GM23248 (cell line): ENCODE measurements at regions not wholly inside any gene's neighbourhood (a gene's known extent, or its start where the extent isn't known, plus 50 kb on each side); places are given as distances from the start of the nearest gene placed in this dataset.

ENCODE experiments used
- DNase-seq: peaks from one replicate; pipeline ENCODE4 v3.0.0-alpha.2; 2015
- H2AFZ ChIP-seq: fragments of 200-600 bp; sonication (generic); 2 replicates; pipeline ENCODE4 v1.6.1; 2016; ENCODE audit warnings: antibody characterized with exemption
- H3F3A ChIP-seq: fragments of 200-600 bp; sonication (generic); 2 replicates; pipeline ENCODE4 v1.6.1; 2016; ENCODE audit warnings: mild to moderate bottlenecking, antibody characterized with exemption, mixed run types; ENCODE audit not compliant: insufficient read depth
- H3K27ac ChIP-seq: fragments of 200-600 bp; sonication (generic); 2 replicates; pipeline ENCODE4 v1.5.1; 2016; ENCODE audit warnings: mild to moderate bottlenecking
- H3K27me3 ChIP-seq: fragments of 200-600 bp; sonication (generic); replicated peaks from 2 replicates; pipeline ENCODE4 v1.6.1; 2016; ENCODE audit warnings: mild to moderate bottlenecking; ENCODE audit not compliant: insufficient read depth
- H3K36me3 ChIP-seq: fragments of 200-600 bp; sonication (generic); 2 replicates; pipeline ENCODE4 v1.6.1; 2016; ENCODE audit warnings: low read depth, mild to moderate bottlenecking
- H3K4me1 ChIP-seq: fragments of 200-600 bp; sonication (generic); 2 replicates; pipeline ENCODE4 v1.6.1; 2016; ENCODE audit warnings: mild to moderate bottlenecking; ENCODE audit not compliant: insufficient read depth
- H3K4me2 ChIP-seq: fragments of 200-600 bp; sonication (generic); one replicate; pipeline ENCODE4 v1.6.1; 2016; ENCODE audit warnings: mild to moderate bottlenecking; ENCODE audit not compliant: unreplicated experiment
- H3K4me3 ChIP-seq: fragments of 200-600 bp; sonication (generic); 2 replicates; pipeline ENCODE4 v1.5.1; 2016; ENCODE audit warnings: mild to moderate bottlenecking
- H3K79me2 ChIP-seq: fragments of 200-600 bp; sonication (generic); 2 replicates; pipeline ENCODE4 v1.6.1; 2016; ENCODE audit warnings: mild to moderate bottlenecking; ENCODE audit not compliant: insufficient read depth
- H3K9ac ChIP-seq: fragments of 200-600 bp; sonication (generic); 2 replicates; pipeline ENCODE4 v1.6.1; 2016; ENCODE audit warnings: mild to moderate bottlenecking
- H3K9me2 ChIP-seq: fragments of 200-600 bp; sonication (generic); 2 replicates; pipeline ENCODE4 v1.6.1; 2016; ENCODE audit warnings: mixed run types, mild to moderate bottlenecking, moderate library complexity; ENCODE audit not compliant: insufficient read depth
- H3K9me3 ChIP-seq: fragments of 200-600 bp; sonication (generic); one replicate; pipeline ENCODE4 v1.6.1; 2017; ENCODE audit warnings: low read depth
- H4K20me1 ChIP-seq: fragments of 200-600 bp; sonication (generic); 2 replicates; pipeline ENCODE4 v1.6.0; 2016; ENCODE audit not compliant: insufficient read depth
- EZH2 ChIP-seq: fragments of 200-600 bp; sonication (generic); IDR thresholded peaks from 2 replicates; pipeline ENCODE4 v1.6.1; 2018; ENCODE audit warnings: antibody characterized with exemption, mild to moderate bottlenecking; ENCODE audit not compliant: insufficient read depth, poor library complexity, severe bottlenecking
- EZH2phosphoT487 ChIP-seq: fragments of 200-600 bp; sonication (generic); IDR thresholded peaks from 2 replicates; pipeline ENCODE4 v1.6.1; 2018; ENCODE audit warnings: antibody characterized with exemption, moderate library complexity, mild to moderate bottlenecking, low read depth; ENCODE audit not compliant: insufficient read depth
- whole genome bisulfite sequencing, 2 experiments: methylation state at CpG; one replicate each; pipeline ENCODE4 v1.1.6; 2015 to 2017; ENCODE audit warnings: low lambda C conversion rate in 2 of 2, low coverage in 1 of 2; ENCODE audit errors: missing lambda C conversion rate in 2 of 2; 5-methylcytosine and 5-hydroxymethylcytosine counted together
- in situ Hi-C: fragments of 300-500 bp; cut with MboI; formaldehyde crosslinking; loops from 2 replicates; pipeline ENCODE4 v1.15.0; 2020

GRCh38 chr7:45252857-45253256 lies 95.3 kb downstream of the RAMP3 start:
- Histone ChIP-seq H3K4me3 (no peak overlapping the region), H3K9me2 (no peaks in the 10 kb centered on the region), H3K79me2 (no peaks in the 10 kb centered on the region), H3K4me2 (no peak overlapping the region), H3K27ac (no peak overlapping the region), H3K27me3 (peaks cover 36% of the 10 kb centered on the region), H3K36me3 (no peaks in the 10 kb centered on the region), H2AFZ (no peak overlapping the region), H3K4me1 (no peaks in the 10 kb centered on the region), H3F3A (no peaks in the 10 kb centered on the region), H3K9ac (no peak overlapping the region), H4K20me1 (no peaks in the 10 kb centered on the region), H3K9me3 (no peaks in the 10 kb centered on the region)
- no peak for DNase-seq
- no peak for TF ChIP-seq EZH2phosphoT487
- TF ChIP-seq EZH2: no peak
- in situ Hi-C loops: loop anchor here (10.0 kb wide), 1 partner anchor 98 kb away; the partner anchor contains the start of gene RAMP3

- no peaks in the 10 kb centered on the region for H3K79me2 ChIP-seq
- no peak for DNase-seq
- no peak overlapping the region for H3K27ac ChIP-seq
- H3K27me3 ChIP-seq: peaks cover 34% of the 10 kb centered on the region
- in situ Hi-C loops: loop anchor here (10.0 kb wide), 1 partner anchor 99 kb away; the partner anchor contains the start of gene RAMP3
- TF ChIP-seq EZH2phosphoT487 (no peak), EZH2 (no peak)
- H3K4me3 ChIP-seq: no peak overlapping the region
- no peaks in the 10 kb centered on the region for H4K20me1 ChIP-seq
- no peak overlapping the region for H3K4me2 ChIP-seq
- no peaks in the 10 kb centered on the region for H3K9me2 ChIP-seq
- H3K9me3 ChIP-seq: no peaks in the 10 kb centered on the region
- no peaks in the 10 kb centered on the region for H3K4me1 ChIP-seq
- H3K36me3 ChIP-seq: no peaks in the 10 kb centered on the region
- 5 to 6% methylated on average over 1 of the region's 1 CpG for WGBS, 2 experiments
- H3K9ac ChIP-seq: no peak overlapping the region
- no peaks in the 10 kb centered on the region for H3F3A ChIP-seq
- no peak overlapping the region for H2AFZ ChIP-seq
Observed at GRCh38 chr7:45253368-45253767, 95.8 kb downstream of the RAMP3 start.

GRCh38 chr7:45255187-45255586 lies 97.6 kb downstream of the RAMP3 start:
- in situ Hi-C loops: loop anchor here (10.0 kb wide), 1 partner anchor 100 kb away; the partner anchor contains the start of gene RAMP3
- no peak overlapping the region for H3K27ac ChIP-seq
- no peaks in the 10 kb centered on the region for H3K4me1 ChIP-seq
- H3F3A ChIP-seq: no peaks in the 10 kb centered on the region
- no peak overlapping the region for H3K9ac ChIP-seq
- H3K9me2 ChIP-seq: no peaks in the 10 kb centered on the region
- no peak overlapping the region for H3K4me2 ChIP-seq
- no peaks in the 10 kb centered on the region for H3K79me2 ChIP-seq
- no peak overlapping the region for H2AFZ ChIP-seq
- no peaks in the 10 kb centered on the region for H3K9me3 ChIP-seq
- peaks cover 32% of the 10 kb centered on the region for H3K27me3 ChIP-seq
- WGBS, 2 experiments: 29 to 35% methylated on average over 7 of the region's 7 CpGs
- no peaks in the 10 kb centered on the region for H4K20me1 ChIP-seq
- TF ChIP-seq EZH2phosphoT487 (no peak), EZH2 (no peak)
- H3K36me3 ChIP-seq: no peaks in the 10 kb centered on the region
- no peak for DNase-seq
- H3K4me3 ChIP-seq: no peak overlapping the region

- Histone ChIP-seq H3K9ac (no peak overlapping the region), H3F3A (no peaks in the 10 kb centered on the region), H4K20me1 (no peaks in the 10 kb centered on the region), H3K4me2 (no peak overlapping the region), H2AFZ (no peak overlapping the region), H3K27me3 (peaks cover 27% of the 10 kb centered on the region), H3K4me1 (no peaks in the 10 kb centered on the region), H3K27ac (no peak overlapping the region), H3K9me2 (no peaks in the 10 kb centered on the region), H3K36me3 (no peaks in the 10 kb centered on the region), H3K9me3 (no peaks in the 10 kb centered on the region), H3K4me3 (no peak overlapping the region), H3K79me2 (no peaks in the 10 kb centered on the region)
- in situ Hi-C loops: loop anchor here (10.0 kb wide), 1 partner anchor 102 kb away; the partner anchor contains the start of gene RAMP3
- DNase-seq: no peak
- 55 to 62% methylated on average over 8 of the region's 8 CpGs for WGBS, 2 experiments
- no peak for TF ChIP-seq EZH2phosphoT487
- no peak for TF ChIP-seq EZH2
Observed at GRCh38 chr7:45256309-45256708, 98.7 kb downstream of the RAMP3 start.

GRCh38 chr7:45256775-45257174 lies 99.2 kb downstream of the RAMP3 start:
- Histone ChIP-seq H3K4me1 (no peaks in the 10 kb centered on the region), H3K79me2 (no peaks in the 10 kb centered on the region), H3K9me2 (no peaks in the 10 kb centered on the region), H3K27ac (no peak overlapping the region), H3K9me3 (no peaks in the 10 kb centered on the region), H2AFZ (no peak overlapping the region), H4K20me1 (no peaks in the 10 kb centered on the region), H3K4me2 (no peak overlapping the region), H3K27me3 (peaks cover 27% of the 10 kb centered on the region), H3K9ac (no peak overlapping the region), H3K4me3 (no peak overlapping the region), H3F3A (no peaks in the 10 kb centered on the region), H3K36me3 (no peaks in the 10 kb centered on the region)
- TF ChIP-seq EZH2 (no peak), EZH2phosphoT487 (no peak)
- 26 to 47% methylated on average over 2 of the region's 2 CpGs for WGBS, 2 experiments
- in situ Hi-C loops: loop anchor here (10.0 kb wide), 1 partner anchor 102 kb away; the partner anchor contains the start of gene RAMP3
- DNase-seq: no peak
